BJ (cell line): ENCODE measurements at regions not wholly inside any gene's neighbourhood (a gene's known extent, or its start where the extent isn't known, plus 50 kb on each side); places are given as distances from the start of the nearest gene placed in this dataset.

Source experiments
- CTCF ChIA-PET: fragments of 350-600 bp; formaldehyde crosslinking; extraction: SDS; loops from one replicate; lab custom pipeline; 2021; ENCODE audit warnings: antibody characterized with exemption, inconsistent platforms; lab: Yijun Ruan, JAX
- POLR2A ChIA-PET: fragments of 300-600 bp; sonication (Branson Sonifier 250); formaldehyde crosslinking; extraction: SDS; loops from one replicate; lab custom pipeline; 2021; ENCODE audit warnings: antibody characterized with exemption; lab: Charles Lee
- DNase-seq: peaks from one replicate; pipeline ENCODE4 v3.0.0-alpha.2; 2011; ENCODE audit warnings: low read depth
- H3K27me3 ChIP-seq: 2 replicates; pipeline ENCODE4 v1.6.0; 2011; ENCODE audit warnings: low read length; ENCODE audit not compliant: control insufficient read depth, insufficient read depth
- H3K36me3 ChIP-seq: 2 replicates; pipeline ENCODE4 v1.5.1; 2011; ENCODE audit warnings: low read length; ENCODE audit not compliant: control insufficient read depth, insufficient read depth
- H3K4me3 ChIP-seq: 2 replicates; pipeline ENCODE4 v1.5.1; 2011; ENCODE audit warnings: low read depth, mild to moderate bottlenecking, control low read depth, low read length
- CTCF ChIP-seq: IDR thresholded peaks from 2 replicates; pipeline ENCODE4 v1.5.1; 2011; ENCODE audit warnings: low read depth, mild to moderate bottlenecking, control low read depth, inconsistent platforms, low read length, moderate library complexity; ENCODE audit not compliant: insufficient read depth

DNA sequence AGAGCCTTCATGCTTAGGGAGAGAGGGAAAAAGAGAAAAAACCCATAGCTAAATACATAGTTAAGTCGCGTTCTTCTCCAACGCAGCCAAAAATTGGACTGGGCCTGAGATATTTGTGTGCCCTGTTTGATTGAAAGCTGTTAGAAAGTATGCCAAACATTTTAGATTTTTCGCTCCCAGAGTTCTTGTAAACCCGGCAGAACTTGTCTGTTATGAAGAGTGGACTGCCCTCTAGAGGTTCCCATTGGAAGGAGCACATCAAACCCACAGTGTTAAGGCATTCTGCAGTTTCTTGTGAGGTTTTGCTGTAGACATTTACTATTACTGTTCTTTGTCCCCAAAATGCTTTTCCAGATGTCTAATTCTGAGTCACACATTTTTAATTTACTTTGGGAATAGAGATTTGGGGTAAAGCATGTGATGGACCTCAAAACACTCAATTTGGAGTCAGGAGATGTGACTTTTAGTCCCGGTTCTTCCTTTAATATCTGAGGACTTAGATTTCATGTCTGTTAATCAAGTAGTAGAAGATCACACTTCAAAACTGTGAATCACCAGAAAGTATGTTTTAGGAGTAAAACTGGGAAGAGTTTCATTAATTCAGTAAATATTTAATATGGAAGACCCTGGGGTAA lies 96.6 kb downstream of the PCSK1 start:
- DNase-seq, result peak; percentile 53
- POLR2A ChIA-PET, result no interaction called here
- CTCF ChIA-PET, result interaction anchor here (0.6 to 3.2 kb wide), 42 partner anchors 8 to 555 kb away, joined by 3 to 18 read pairs (median 4); no protein-coding TSS in a partner anchor
- no peak overlapping the region for H3K4me3 ChIP-seq
- no peaks in the 10 kb centered on the region for H3K36me3 ChIP-seq
- TF ChIP-seq CTCF, result peak; percentile 91
- H3K27me3 ChIP-seq, result no peaks in the 10 kb centered on the region

DNA sequence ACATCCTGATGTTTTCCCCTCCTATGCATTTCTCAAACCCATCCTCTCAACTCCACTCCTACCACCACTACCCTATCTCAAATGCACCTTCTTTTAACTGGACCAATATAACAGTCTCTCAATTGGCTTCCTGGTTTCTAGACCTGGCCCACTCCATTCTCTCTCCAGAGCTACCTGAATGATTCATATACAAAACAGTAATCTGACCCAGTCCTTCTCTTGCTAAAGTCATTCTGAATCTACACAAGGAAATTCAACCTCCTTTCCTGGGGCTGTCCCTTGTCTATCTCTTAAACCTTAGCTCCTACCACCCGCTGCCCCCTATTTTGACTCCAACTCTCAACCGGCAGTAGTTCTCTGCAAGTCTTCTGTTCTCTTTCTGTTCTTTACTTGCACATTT lies 97.2 kb downstream of the PCSK1 start:
- POLR2A ChIA-PET, result no interaction called here
- DNase-seq, result no peak
- no peak for TF ChIP-seq CTCF
- Histone ChIP-seq H3K36me3 (no peaks in the 10 kb centered on the region), H3K27me3 (no peaks in the 10 kb centered on the region), H3K4me3 (no peak overlapping the region)
- CTCF ChIA-PET, result interaction anchor here (0.6 to 3.2 kb wide), 39 partner anchors 8 to 554 kb away, joined by 3 to 18 read pairs (median 4); no protein-coding TSS in a partner anchor

GRCh38 chr5:96333391-96333790 lies 99.7 kb downstream of the PCSK1 start:
- H3K36me3 ChIP-seq, result no peaks in the 10 kb centered on the region
- H3K4me3 ChIP-seq, result no peak overlapping the region
- H3K27me3 ChIP-seq, result no peaks in the 10 kb centered on the region
- ChIA-PET CTCF (interaction anchor here (1.5 kb wide), 1 partner anchor 475 kb away, joined by 6 read pairs; no protein-coding TSS in a partner anchor), POLR2A (interaction anchor here (0.6 kb wide), 1 partner anchor 14 kb away, joined by 20 read pairs; no protein-coding TSS in a partner anchor)
- TF ChIP-seq CTCF, result no peak
- DNase-seq, result no peak

- Histone ChIP-seq H3K4me3 (no peak overlapping the region), H3K36me3 (no peaks in the 10 kb centered on the region), H3K27me3 (no peaks in the 10 kb centered on the region)
- ChIA-PET CTCF (interaction anchor here (1.5 kb wide), 1 partner anchor 474 kb away, joined by 6 read pairs; no protein-coding TSS in a partner anchor), POLR2A (interaction anchor here (0.6 kb wide), 1 partner anchor 13 kb away, joined by 20 read pairs; no protein-coding TSS in a partner anchor)
- no peak for DNase-seq
- TF ChIP-seq CTCF, result no peak
Measured at GRCh38 chr5:96332535-96333366, 100.3 kb downstream of the PCSK1 start.
